ENCODE measurements at regions not wholly inside any gene's neighbourhood (a gene's known extent, or its start where the extent isn't known, plus 50 kb on each side); places are given as distances from the start of the nearest gene placed in this dataset.

DNA sequence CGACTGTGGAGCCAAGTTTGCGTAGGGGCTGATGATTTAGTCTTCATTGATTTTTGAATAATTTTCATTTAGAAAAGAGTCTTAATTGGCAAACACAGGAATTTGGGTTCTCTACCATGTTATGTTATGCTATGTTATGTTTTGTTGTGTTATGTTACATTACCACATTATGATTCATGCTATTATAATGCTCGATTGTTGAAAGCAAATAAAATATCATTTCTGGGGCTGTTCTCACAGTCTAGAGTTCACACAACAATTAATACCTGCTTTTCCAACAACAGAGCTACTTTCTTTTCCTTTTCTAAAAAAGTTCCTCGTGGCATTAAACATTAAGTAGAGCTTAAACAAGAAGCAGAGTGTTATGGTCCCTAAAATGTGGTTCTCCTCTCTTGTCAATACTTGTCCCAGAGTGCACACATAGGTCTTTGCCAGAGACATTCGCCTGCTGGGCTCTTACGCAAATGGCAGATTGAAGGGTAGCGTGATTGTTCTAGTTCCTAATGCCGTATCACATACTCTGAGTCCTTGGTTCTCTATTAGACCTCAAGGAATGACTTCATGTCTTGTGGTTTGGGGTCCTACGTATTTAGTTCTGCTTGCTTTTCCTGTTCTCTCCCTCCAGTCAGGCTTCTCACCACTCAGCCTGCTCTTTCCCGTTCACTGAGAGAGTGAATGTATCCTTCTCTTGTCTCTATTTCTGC lies 370.3 kb downstream of the CD109 start:
- Mint-ChIP-seq H3K4me3 (no peak overlapping the region), H3K27ac (no peak overlapping the region), H3K27me3 (peaks cover 3% of the 10 kb centered on the region), H3K9me3 (no peaks in the 10 kb centered on the region), H3K4me1 (ENCODE audit: unreplicated experiment) (no peaks in the 10 kb centered on the region), H3K36me3 (no peaks in the 10 kb centered on the region)
- no peak for DNase-seq (ENCODE audit: extremely low spot score, unreplicated experiment)
- TF ChIP-seq, protein P1, sequence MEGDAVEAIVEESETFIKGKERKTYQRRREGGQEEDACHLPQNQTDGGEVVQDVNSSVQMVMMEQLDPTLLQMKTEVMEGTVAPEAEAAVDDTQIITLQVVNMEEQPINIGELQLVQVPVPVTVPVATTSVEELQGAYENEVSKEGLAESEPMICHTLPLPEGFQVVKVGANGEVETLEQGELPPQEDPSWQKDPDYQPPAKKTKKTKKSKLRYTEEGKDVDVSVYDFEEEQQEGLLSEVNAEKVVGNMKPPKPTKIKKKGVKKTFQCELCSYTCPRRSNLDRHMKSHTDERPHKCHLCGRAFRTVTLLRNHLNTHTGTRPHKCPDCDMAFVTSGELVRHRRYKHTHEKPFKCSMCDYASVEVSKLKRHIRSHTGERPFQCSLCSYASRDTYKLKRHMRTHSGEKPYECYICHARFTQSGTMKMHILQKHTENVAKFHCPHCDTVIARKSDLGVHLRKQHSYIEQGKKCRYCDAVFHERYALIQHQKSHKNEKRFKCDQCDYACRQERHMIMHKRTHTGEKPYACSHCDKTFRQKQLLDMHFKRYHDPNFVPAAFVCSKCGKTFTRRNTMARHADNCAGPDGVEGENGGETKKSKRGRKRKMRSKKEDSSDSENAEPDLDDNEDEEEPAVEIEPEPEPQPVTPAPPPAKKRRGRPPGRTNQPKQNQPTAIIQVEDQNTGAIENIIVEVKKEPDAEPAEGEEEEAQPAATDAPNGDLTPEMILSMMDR (conservative IDR thresholded peaks at IDR 0.05) = no peak

- DNase-seq (ENCODE audit: extremely low spot score, unreplicated experiment) = no peak
- H3K4me1 Mint-ChIP-seq (ENCODE audit: unreplicated experiment) = no peaks in the 10 kb centered on the region
- H3K4me3 Mint-ChIP-seq = no peak overlapping the region
- H3K9me3 Mint-ChIP-seq = no peaks in the 10 kb centered on the region
- TF ChIP-seq, protein P1 (conservative IDR thresholded peaks at IDR 0.05) = no peak
- peaks cover 3% of the 10 kb centered on the region for H3K27me3 Mint-ChIP-seq
- no peaks in the 10 kb centered on the region for H3K36me3 Mint-ChIP-seq
- H3K27ac Mint-ChIP-seq = no peak overlapping the region
Observed at GRCh38 chr6:74065705-74066104, 369.7 kb downstream of the CD109 start.

GRCh38 chr6:74063391-74063790 lies 367.4 kb downstream of the CD109 start:
- Mint-ChIP-seq H3K27me3 (no peaks in the 10 kb centered on the region), H3K4me3 (no peak overlapping the region), H3K36me3 (no peaks in the 10 kb centered on the region), H3K4me1 (ENCODE audit: unreplicated experiment) (no peaks in the 10 kb centered on the region), H3K9me3 (no peaks in the 10 kb centered on the region), H3K27ac (no peak overlapping the region)
- DNase-seq (ENCODE audit: extremely low spot score, unreplicated experiment) = no peak
- TF ChIP-seq, protein P1 (conservative IDR thresholded peaks at IDR 0.05) = no peak

DNA sequence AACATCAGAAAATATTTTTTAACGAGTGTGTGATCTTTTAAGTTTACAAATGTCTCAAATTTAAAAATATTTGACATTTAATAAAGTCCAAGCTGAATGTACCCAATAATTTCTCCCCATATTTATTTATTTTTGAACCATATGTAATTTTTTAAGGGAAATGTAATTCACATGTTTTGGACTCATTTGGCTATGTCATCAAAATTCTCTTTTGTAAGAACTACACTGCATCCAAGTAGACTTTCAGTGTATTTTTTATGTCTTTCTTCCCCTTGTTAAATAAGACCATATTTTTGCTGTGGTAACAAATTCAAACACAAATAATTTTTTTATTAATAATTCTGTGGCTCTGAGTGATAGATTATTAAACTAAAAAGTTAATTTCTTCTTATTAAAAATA lies 365.2 kb downstream of the CD109 start:
- Mint-ChIP-seq H3K27ac (no peak overlapping the region), H3K9me3 (no peaks in the 10 kb centered on the region), H3K4me3 (no peak overlapping the region), H3K4me1 (ENCODE audit: unreplicated experiment) (no peaks in the 10 kb centered on the region), H3K27me3 (no peaks in the 10 kb centered on the region), H3K36me3 (no peaks in the 10 kb centered on the region)
- TF ChIP-seq, protein P1 (conservative IDR thresholded peaks at IDR 0.05) = no peak
- no peak for DNase-seq (ENCODE audit: extremely low spot score, unreplicated experiment)

GRCh38 chr6:74060354-74060753 lies 364.4 kb downstream of the CD109 start:
- TF ChIP-seq, protein P1 (conservative IDR thresholded peaks at IDR 0.05) = no peak
- Mint-ChIP-seq H3K27me3 (no peaks in the 10 kb centered on the region), H3K4me3 (no peak overlapping the region), H3K4me1 (ENCODE audit: unreplicated experiment) (no peaks in the 10 kb centered on the region), H3K27ac (no peak overlapping the region), H3K36me3 (no peaks in the 10 kb centered on the region), H3K9me3 (no peaks in the 10 kb centered on the region)
- DNase-seq (ENCODE audit: extremely low spot score, unreplicated experiment) = no peak

Data from type B pancreatic cell (in vitro differentiated cells).